Pancreas (tissue), 10 donors: ENCODE measurements at regions not wholly inside any gene's neighbourhood (a gene's known extent, or its start where the extent isn't known, plus 50 kb on each side); places are given as distances from the start of the nearest gene placed in this dataset.

Source experiments
- ATAC-seq, 4 donors: fragments of 200-7000 bp; cut with Tn5 transposase; one replicate each; pipeline versions ENCODE4 v1.8.0 to v1.9.1; 2020; ENCODE audit warnings: mild to moderate bottlenecking in 4 of 4, moderate library complexity in 4 of 4
- DNase-seq, 6 donors: peaks; one replicate each; pipeline ENCODE4 v3.0.0-alpha.2; 2020
- FAIRE-seq: peaks from 2 replicates; lab custom pipeline; 2012; peaks lifted over from hg19 to GRCh38; lab: Jason Lieb, UNC
- H3K27ac ChIP-seq, 4 donors: fragments of 200-600 bp; sonication (generic); 1 replicate in 3 of 4; 2 replicates in 1 of 4; pipeline versions ENCODE4 v1.5.0 to v1.8.0; 2020
- H3K27me3 ChIP-seq, 4 donors: fragments of 200-600 bp; one replicate each; pipeline ENCODE4 v1.8.0; 2021
- H3K36me3 ChIP-seq, 3 donors: fragments of 200-600 bp; sonication (generic) in 1 of 3; one replicate each; pipeline versions ENCODE4 v1.5.0 to v1.8.0; 2020 to 2021
- H3K4me1 ChIP-seq, 3 donors: fragments of 200-600 bp; one replicate each; pipeline ENCODE4 v1.8.0; 2021
- H3K4me3 ChIP-seq, 4 donors: fragments of 200-600 bp; sonication (generic) in 2 of 4; one replicate each; pipeline versions ENCODE4 v1.5.0 to v1.8.0; 2020 to 2021
- H3K9me3 ChIP-seq, 4 donors: fragments of 200-600 bp; one replicate each; pipeline ENCODE4 v1.8.0; 2021
- WGBS, 2 donors: extraction: QIAGEN DNeasy Blood & Tissue Kit; methylation state at CpG; one replicate each; pipeline ENCODE4 v1.1.7; 2013; 5-methylcytosine and 5-hydroxymethylcytosine counted together
- intact Hi-C, 3 donors: fragments of 100-400 bp; cut with DNase I; formaldehyde crosslinking; loops; one replicate each; pipeline versions ENCODE4 v1.11.1 to v1.14.2; 2022
- TF ChIP-seq, protein P1 (sequence below), 4 donors: fragments of 200-600 bp; sonication (generic) in 3 of 4; IDR thresholded peaks; one replicate each; pipeline versions ENCODE4 v1.5.0 to v1.8.0; 2021; ENCODE audit warnings: antibody characterized with exemption in 4 of 4
- donor health status: healthy with polysubstance abuse.
- donor health status: DM: no; HTN: no; CAD: no; lungs with moderate emphysema.
- donor health status: DM: no; HTN: no; CAD: no.
- donor health status: control.
- donor health status: control.
- donor health status: Bipolar disorder and iron deficiency.
- donor health status: DM: yes; HTN: yes; CAD: no.
- donor health status: DM: no; HTN: no; CAD: no.
- donor health status: DM: no; HTN: no; CAD: no.
- donor health status: DM: yes; HTN: yes; CAD: no.

DNA sequence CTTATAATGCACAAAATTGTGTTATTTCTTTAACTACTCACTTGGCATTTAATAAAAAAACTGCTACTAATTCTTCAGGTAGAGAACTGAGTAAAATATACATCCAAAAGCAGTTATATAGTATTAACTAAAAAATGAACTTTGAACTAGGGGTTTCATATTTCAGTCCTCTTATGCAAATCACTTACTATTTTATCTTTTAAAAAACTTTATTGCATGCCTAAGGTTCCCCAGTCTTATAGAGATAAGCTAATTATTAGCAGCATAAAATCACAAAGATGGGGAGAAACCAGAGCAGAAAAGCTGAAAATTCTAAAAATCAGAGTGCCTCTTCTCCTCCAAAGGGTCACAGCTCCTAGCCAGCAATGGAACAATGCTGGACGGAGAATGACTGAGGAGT is 228.0 kb downstream of the CALCRL start:
- Histone ChIP-seq H3K27me3 (no peaks in the 10 kb centered on the region), H3K27ac (no peak overlapping the region), H3K4me3 (no peak overlapping the region), H3K9me3 (no peaks in the 10 kb centered on the region), H3K36me3 (no peaks in the 10 kb centered on the region), H3K4me1 (no peaks in the 10 kb centered on the region)
- no peak for FAIRE-seq
- ATAC-seq, result no peak
- no peak for DNase-seq
- TF ChIP-seq, protein P1, sequence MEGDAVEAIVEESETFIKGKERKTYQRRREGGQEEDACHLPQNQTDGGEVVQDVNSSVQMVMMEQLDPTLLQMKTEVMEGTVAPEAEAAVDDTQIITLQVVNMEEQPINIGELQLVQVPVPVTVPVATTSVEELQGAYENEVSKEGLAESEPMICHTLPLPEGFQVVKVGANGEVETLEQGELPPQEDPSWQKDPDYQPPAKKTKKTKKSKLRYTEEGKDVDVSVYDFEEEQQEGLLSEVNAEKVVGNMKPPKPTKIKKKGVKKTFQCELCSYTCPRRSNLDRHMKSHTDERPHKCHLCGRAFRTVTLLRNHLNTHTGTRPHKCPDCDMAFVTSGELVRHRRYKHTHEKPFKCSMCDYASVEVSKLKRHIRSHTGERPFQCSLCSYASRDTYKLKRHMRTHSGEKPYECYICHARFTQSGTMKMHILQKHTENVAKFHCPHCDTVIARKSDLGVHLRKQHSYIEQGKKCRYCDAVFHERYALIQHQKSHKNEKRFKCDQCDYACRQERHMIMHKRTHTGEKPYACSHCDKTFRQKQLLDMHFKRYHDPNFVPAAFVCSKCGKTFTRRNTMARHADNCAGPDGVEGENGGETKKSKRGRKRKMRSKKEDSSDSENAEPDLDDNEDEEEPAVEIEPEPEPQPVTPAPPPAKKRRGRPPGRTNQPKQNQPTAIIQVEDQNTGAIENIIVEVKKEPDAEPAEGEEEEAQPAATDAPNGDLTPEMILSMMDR (IDR thresholded peaks at IDR 0.05), result no peak
- intact Hi-C loops, result no loop called here
- WGBS, 2 donors, result 33 to 63% methylated on average over 1 of the region's 1 CpG

DNA sequence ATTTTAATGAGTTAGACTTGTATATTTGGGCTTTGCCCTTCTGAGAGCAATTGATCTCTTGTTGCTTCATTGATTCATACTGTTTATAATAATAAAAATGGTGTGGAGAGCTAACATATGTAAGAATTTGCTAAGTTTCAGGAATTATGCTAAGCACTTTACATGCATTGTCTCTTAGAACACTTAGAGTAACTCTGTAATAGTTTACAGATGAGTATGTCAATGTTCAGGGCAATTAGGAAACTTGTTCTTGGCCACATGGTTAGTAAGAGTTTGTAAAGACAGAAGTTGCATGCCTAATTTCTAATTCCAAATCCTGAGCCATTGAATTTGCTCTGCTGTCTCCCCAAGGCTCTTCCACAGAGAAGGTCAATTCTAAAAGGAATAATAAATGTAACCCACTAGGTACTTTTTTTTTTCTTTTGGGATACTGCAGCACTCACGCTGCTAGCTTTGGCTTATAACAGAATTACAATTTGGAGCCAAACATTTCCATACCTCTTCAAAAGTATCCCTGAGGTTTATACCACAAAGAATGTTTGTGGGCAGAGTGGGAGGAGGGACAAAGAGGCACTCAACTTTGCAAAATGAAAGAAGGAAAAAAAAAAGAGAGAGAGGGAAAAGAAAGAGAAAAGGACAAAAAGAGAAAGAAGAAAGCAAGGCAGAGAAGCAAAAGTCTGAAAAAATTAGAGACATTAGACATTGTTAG is 232.4 kb downstream of the CALCRL start:
- H3K27ac ChIP-seq, result no peak overlapping the region
- TF ChIP-seq, protein P1 (IDR thresholded peaks at IDR 0.05), result no peak
- FAIRE-seq (no peak), DNase-seq (no peak), ATAC-seq (no peak)
- no peak overlapping the region for H3K4me3 ChIP-seq
- WGBS, 2 donors, result 56 to 88% methylated on average over 1 of the region's 1 CpG
- intact Hi-C loops, result no loop called here
- no peaks in the 10 kb centered on the region for H3K27me3 ChIP-seq
- no peaks in the 10 kb centered on the region for H3K4me1 ChIP-seq
- no peaks in the 10 kb centered on the region for H3K36me3 ChIP-seq
- H3K9me3 ChIP-seq, result no peaks in the 10 kb centered on the region

DNA sequence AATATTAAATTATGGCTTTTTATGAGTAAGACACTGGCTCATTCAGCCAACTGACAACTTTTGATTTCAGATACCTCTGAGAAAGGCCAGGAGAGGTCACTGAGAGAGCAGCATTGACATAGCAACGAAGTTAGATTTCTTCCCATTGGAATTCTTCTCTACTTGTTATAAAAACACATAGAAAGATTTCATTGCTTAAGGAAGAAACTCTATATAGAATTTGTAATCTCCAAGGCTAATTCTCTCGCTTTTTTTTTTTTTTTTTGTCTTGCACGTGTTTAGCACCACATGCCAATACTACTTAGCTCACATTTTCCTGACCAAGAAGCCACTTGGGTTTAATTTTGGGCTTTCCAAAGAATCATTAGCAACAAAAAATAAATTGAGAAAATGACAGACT is 233.7 kb downstream of the CALCRL start:
- H3K27me3 ChIP-seq, result no peaks in the 10 kb centered on the region
- H3K27ac ChIP-seq, result no peak overlapping the region
- H3K36me3 ChIP-seq, result no peaks in the 10 kb centered on the region
- no peaks in the 10 kb centered on the region for H3K9me3 ChIP-seq
- no peaks in the 10 kb centered on the region for H3K4me1 ChIP-seq
- DNase-seq (no peak), FAIRE-seq (no peak), ATAC-seq (no peak)
- intact Hi-C loops, result no loop called here
- H3K4me3 ChIP-seq, result no peak overlapping the region
- 45 to 63% methylated on average over 3 of the region's 3 CpGs for WGBS, 2 donors
- TF ChIP-seq, protein P1 (IDR thresholded peaks at IDR 0.05), result no peak

GRCh38 chr2:187213798-187214197 is 234.3 kb downstream of the CALCRL start:
- FAIRE-seq, result no peak
- Histone ChIP-seq H3K9me3 (no peaks in the 10 kb centered on the region), H3K4me1 (no peaks in the 10 kb centered on the region), H3K27ac (no peak overlapping the region), H3K27me3 (no peaks in the 10 kb centered on the region), H3K36me3 (no peaks in the 10 kb centered on the region), H3K4me3 (no peak overlapping the region)
- TF ChIP-seq, protein P1 (IDR thresholded peaks at IDR 0.05), result no peak
- ATAC-seq, result no peak
- DNase-seq, result no peak
- intact Hi-C loops, result no loop called here

- Histone ChIP-seq H3K4me3 (no peak overlapping the region), H3K4me1 (no peaks in the 10 kb centered on the region), H3K36me3 (no peaks in the 10 kb centered on the region), H3K9me3 (no peaks in the 10 kb centered on the region), H3K27me3 (no peaks in the 10 kb centered on the region), H3K27ac (no peak overlapping the region)
- ATAC-seq, result no peak
- FAIRE-seq, result no peak
- no peak for DNase-seq
- WGBS, 2 donors, result 49 to 54% methylated on average over 3 of the region's 3 CpGs
- intact Hi-C loops, result no loop called here
- TF ChIP-seq, protein P1 (IDR thresholded peaks at IDR 0.05), result no peak
Observed at GRCh38 chr2:187210726-187211125, 237.3 kb downstream of the CALCRL start.
